Prostate gland (tissue), 2 donors: ENCODE measurements at regions not wholly inside any gene's neighbourhood (a gene's known extent, or its start where the extent isn't known, plus 50 kb on each side); places are given as distances from the start of the nearest gene placed in this dataset.

Experiments used
- DNase-seq: peaks from one replicate; pipeline ENCODE4 v3.0.0-alpha.2; 2019; ENCODE audit warnings: low spot score
- H3K27ac ChIP-seq, 2 donors: fragments of 200-600 bp; sonication (generic); 2 replicates each; pipeline ENCODE4 v1.5.1; 2017 to 2019
- H3K27me3 ChIP-seq: fragments of 200-600 bp; sonication (generic); replicated peaks from 2 replicates; pipeline ENCODE4 v1.5.1; 2019; ENCODE audit not compliant: insufficient read depth
- H3K36me3 ChIP-seq, 2 donors: fragments of 200-600 bp; sonication (generic); 1 replicate in 1 of 2; 2 replicates in 1 of 2; pipeline versions ENCODE4 v1.5.1 to v1.8.1; 2017 to 2019
- H3K4me1 ChIP-seq: fragments of 200-600 bp; sonication (generic); replicated peaks from 2 replicates; pipeline ENCODE4 v1.5.1; 2019
- H3K4me3 ChIP-seq, 2 donors: fragments of 200-600 bp; sonication (generic); 2 replicates each; pipeline ENCODE4 v1.5.1; 2017 to 2019
- H3K9me3 ChIP-seq: fragments of 200-600 bp; sonication (generic); 2 replicates; pipeline ENCODE4 v1.5.1; 2017
- POLR2A ChIP-seq: fragments of 450-650 bp; IDR thresholded peaks from one replicate; pipeline ENCODE4 v1.6.1; 2016; ENCODE audit warnings: antibody characterized with exemption, mild to moderate bottlenecking
- POLR2AphosphoS5 ChIP-seq: sonication (generic); formaldehyde crosslinking; IDR thresholded peaks from one replicate; pipeline ENCODE4 v1.6.1; 2017; ENCODE audit warnings: antibody characterized with exemption
- WGBS: methylation state at CpG from one replicate; pipeline ENCODE4 v1.1.5; 2018; 5-methylcytosine and 5-hydroxymethylcytosine counted together
- intact Hi-C: fragments of 100-400 bp; cut with DNase I; formaldehyde crosslinking; loops from one replicate; pipeline ENCODE4 v1.14.2; 2022
- TF ChIP-seq, protein P1 (sequence below), 4 experiments: fragments of 200-600 bp in 2 of 4; fragments of 450-650 bp in 2 of 4; sonication (generic) in 2 of 4; IDR thresholded peaks; 1 replicate in 3 of 4; 2 replicates in 1 of 4; pipeline ENCODE4 v1.5.1; 2016 to 2019; ENCODE audit warnings: antibody characterized with exemption in 4 of 4, mild to moderate bottlenecking in 2 of 4, moderate library complexity in 2 of 4

DNA sequence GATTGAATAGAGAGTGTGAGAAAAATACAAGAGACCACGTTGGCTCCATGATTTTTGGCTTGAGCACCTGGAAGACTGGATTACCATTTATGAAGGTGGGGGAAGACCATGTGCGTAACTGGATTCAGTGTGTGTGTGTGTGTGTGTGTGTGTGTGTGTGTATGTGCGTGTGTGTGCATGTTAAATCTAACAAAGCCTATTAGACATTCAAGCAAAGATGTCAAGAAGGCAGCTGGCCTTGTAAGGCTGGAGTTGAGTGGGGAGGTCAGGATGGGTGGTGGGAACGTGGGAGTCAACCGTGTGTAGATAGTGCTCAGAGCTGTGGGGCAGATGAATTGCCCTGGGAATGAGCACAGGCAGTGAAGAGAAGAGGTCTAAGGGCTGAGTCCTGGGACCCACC lies 293.8 kb upstream of the POU3F1 start:
- intact Hi-C loops, result no loop called here
- TF ChIP-seq POLR2AphosphoS5 (no peak), POLR2A (no peak)
- TF ChIP-seq, protein P1, sequence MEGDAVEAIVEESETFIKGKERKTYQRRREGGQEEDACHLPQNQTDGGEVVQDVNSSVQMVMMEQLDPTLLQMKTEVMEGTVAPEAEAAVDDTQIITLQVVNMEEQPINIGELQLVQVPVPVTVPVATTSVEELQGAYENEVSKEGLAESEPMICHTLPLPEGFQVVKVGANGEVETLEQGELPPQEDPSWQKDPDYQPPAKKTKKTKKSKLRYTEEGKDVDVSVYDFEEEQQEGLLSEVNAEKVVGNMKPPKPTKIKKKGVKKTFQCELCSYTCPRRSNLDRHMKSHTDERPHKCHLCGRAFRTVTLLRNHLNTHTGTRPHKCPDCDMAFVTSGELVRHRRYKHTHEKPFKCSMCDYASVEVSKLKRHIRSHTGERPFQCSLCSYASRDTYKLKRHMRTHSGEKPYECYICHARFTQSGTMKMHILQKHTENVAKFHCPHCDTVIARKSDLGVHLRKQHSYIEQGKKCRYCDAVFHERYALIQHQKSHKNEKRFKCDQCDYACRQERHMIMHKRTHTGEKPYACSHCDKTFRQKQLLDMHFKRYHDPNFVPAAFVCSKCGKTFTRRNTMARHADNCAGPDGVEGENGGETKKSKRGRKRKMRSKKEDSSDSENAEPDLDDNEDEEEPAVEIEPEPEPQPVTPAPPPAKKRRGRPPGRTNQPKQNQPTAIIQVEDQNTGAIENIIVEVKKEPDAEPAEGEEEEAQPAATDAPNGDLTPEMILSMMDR (IDR thresholded peaks at IDR 0.05), result no peak
- Histone ChIP-seq H3K9me3 (no peaks in the 10 kb centered on the region), H3K27ac (no peak overlapping the region), H3K4me1 (no peaks in the 10 kb centered on the region), H3K4me3 (no peak overlapping the region), H3K36me3 (no peaks in the 10 kb centered on the region), H3K27me3 (peaks cover 6% of the 10 kb centered on the region)
- WGBS, result 76% methylated on average over 5 of the region's 5 CpGs
- DNase-seq, result no peak

DNA sequence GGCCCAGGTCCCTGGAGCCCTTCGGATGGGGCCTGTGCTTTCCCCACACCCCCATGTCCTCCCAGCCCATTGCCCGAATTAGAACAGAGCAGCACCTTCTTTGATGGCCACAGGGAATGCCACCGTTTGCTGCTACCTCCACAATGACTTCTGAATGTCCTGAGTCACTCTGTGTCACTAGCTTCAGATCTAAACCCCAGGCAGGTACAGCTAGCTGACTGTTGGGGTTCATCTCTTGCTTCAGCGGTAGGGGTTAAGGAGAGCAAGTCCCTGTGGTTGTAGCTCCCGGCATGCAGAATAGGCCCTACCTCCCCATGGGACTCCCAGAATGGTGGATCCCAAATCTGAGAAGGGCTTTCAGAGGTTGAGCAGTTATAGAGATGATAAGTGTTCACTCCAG lies 291.1 kb upstream of the POU3F1 start:
- intact Hi-C loops, result no loop called here
- 83% methylated on average over 5 of the region's 5 CpGs for WGBS
- Histone ChIP-seq H3K27ac (no peak overlapping the region), H3K9me3 (no peaks in the 10 kb centered on the region), H3K4me3 (no peak overlapping the region), H3K36me3 (no peaks in the 10 kb centered on the region), H3K4me1 (no peaks in the 10 kb centered on the region), H3K27me3 (peaks cover 11% of the 10 kb centered on the region)
- no peak for DNase-seq
- TF ChIP-seq, protein P1 (IDR thresholded peaks at IDR 0.05), result no peak
- no peak for TF ChIP-seq POLR2A
- TF ChIP-seq POLR2AphosphoS5, result no peak

DNA sequence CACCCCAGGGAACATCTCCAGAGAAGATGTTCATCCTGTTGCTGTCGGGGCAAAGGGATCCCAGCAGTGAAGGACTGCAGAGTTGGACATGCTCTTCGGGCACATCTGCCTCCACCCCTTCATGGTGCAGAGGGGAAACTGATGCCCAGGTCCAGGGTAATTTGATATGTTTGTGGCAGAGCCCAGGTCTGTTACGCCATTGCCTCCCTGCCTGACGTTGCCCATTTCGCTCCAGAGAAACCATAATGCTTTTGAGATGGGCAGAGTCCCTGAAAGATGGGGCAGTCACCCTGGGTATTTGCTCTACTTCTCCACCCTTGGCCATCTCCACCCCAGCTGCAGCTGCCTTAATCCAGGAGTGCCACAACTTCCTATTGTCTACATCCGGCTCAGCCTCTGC lies 290.4 kb upstream of the POU3F1 start:
- Histone ChIP-seq H3K36me3 (no peaks in the 10 kb centered on the region), H3K4me1 (no peaks in the 10 kb centered on the region), H3K4me3 (no peak overlapping the region), H3K9me3 (no peaks in the 10 kb centered on the region), H3K27ac (no peak overlapping the region), H3K27me3 (peaks cover 11% of the 10 kb centered on the region)
- intact Hi-C loops, result no loop called here
- no peak for TF ChIP-seq POLR2AphosphoS5
- TF ChIP-seq, protein P1 (IDR thresholded peaks at IDR 0.05), result no peak
- no peak for TF ChIP-seq POLR2A
- DNase-seq, result no peak
- WGBS, result 71% methylated on average over 6 of the region's 6 CpGs

DNA sequence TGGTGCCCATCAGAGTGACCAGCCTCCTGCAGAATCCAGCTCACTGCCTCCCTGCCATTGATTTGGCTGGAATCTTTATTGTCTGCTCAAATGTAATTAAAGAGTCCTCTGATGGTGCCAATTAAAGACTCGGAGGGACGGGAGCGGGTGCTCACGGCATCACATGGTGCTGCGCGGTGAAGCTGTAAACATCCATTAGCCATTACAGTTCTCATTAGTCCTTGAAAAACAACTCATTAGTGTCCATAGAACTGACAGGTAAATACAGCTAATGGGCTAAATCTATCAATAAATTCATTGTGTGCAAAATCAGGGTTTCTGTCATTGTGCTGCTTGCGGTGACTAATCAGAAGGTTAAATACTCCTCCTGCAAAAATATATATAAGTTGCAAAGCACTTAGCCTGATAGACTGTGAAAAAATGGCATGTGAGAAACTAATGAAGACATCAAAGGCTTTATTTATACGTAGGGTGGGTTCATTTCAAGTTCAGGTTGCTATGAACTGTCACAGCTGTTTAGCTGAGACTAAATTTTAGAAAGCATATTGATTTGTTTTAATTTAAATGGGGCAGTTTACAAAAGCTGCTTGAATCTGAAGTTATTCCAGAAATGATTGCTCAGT lies 289.8 kb upstream of the POU3F1 start:
- 24% methylated on average over 8 of the region's 8 CpGs for WGBS
- Histone ChIP-seq H3K27me3 (peaks cover 11% of the 10 kb centered on the region), H3K4me3 (no peak overlapping the region)

More for the DNA sequence above, 289.8 kb upstream of the POU3F1 start:
- Histone ChIP-seq H3K4me1 (no peaks in the 10 kb centered on the region), H3K36me3 (no peaks in the 10 kb centered on the region), H3K9me3 (no peaks in the 10 kb centered on the region), H3K27ac (no peak overlapping the region)
- intact Hi-C loops, result no loop called here
- TF ChIP-seq, protein P1 (IDR thresholded peaks at IDR 0.05), result no peak
- no peak for TF ChIP-seq POLR2A
- no peak for TF ChIP-seq POLR2AphosphoS5
- no peak for DNase-seq
